Lower lobe of right lung (tissue), 2 donors: ENCODE measurements at regions not wholly inside any gene's neighbourhood (a gene's known extent, or its start where the extent isn't known, plus 50 kb on each side); places are given as distances from the start of the nearest gene placed in this dataset.
A peak's percentile ranks its signal among the peaks of the same experiment; 100 is the strongest.

Experiments
- ATAC-seq, 2 donors: fragments of 200-7000 bp; cut with Tn5 transposase; one replicate each; pipeline ENCODE4 v1.9.1; 2020 to 2022; ENCODE audit warnings: mild to moderate bottlenecking in 2 of 2, moderate library complexity in 2 of 2
- DNase-seq: peaks from one replicate; pipeline ENCODE4 v3.0.0-alpha.2; 2020
- H3K27ac ChIP-seq: fragments of 200-600 bp; one replicate; pipeline ENCODE4 v1.8.0; 2022
- H3K27me3 ChIP-seq: fragments of 200-600 bp; one replicate; pipeline ENCODE4 v1.8.0; 2022; ENCODE audit warnings: low read depth
- H3K36me3 ChIP-seq: fragments of 200-600 bp; one replicate; pipeline ENCODE4 v1.8.0; 2022; ENCODE audit warnings: mild to moderate bottlenecking
- H3K4me1 ChIP-seq: fragments of 200-600 bp; one replicate; pipeline ENCODE4 v1.8.0; 2022
- H3K4me3 ChIP-seq: fragments of 200-600 bp; one replicate; pipeline ENCODE4 v1.8.0; 2022; ENCODE audit warnings: mild to moderate bottlenecking
- H3K9me3 ChIP-seq: fragments of 200-600 bp; one replicate; pipeline ENCODE4 v1.8.0; 2022
- intact Hi-C: fragments of 100-400 bp; cut with DNase I; formaldehyde crosslinking; loops from one replicate; pipeline ENCODE4 v1.11.0; 2022
- TF ChIP-seq, protein P1 (sequence below): fragments of 200-600 bp; IDR thresholded peaks from one replicate; pipeline ENCODE4 v1.8.0; 2022; ENCODE audit warnings: antibody characterized with exemption, mild to moderate bottlenecking
- donor health status: DM: no; HTN: yes; CAD: no; lungs with severe emphysema.

- no peaks in the 10 kb centered on the region for H3K36me3 ChIP-seq
- H3K9me3 ChIP-seq, result no peaks in the 10 kb centered on the region
- no peak overlapping the region for H3K4me3 ChIP-seq
- no peak overlapping the region for H3K27ac ChIP-seq
- intact Hi-C loops, result no loop called here
- ATAC-seq, result no peak
- no peaks in the 10 kb centered on the region for H3K27me3 ChIP-seq
- peaks cover 14% of the 10 kb centered on the region for H3K4me1 ChIP-seq
- TF ChIP-seq, protein P1, sequence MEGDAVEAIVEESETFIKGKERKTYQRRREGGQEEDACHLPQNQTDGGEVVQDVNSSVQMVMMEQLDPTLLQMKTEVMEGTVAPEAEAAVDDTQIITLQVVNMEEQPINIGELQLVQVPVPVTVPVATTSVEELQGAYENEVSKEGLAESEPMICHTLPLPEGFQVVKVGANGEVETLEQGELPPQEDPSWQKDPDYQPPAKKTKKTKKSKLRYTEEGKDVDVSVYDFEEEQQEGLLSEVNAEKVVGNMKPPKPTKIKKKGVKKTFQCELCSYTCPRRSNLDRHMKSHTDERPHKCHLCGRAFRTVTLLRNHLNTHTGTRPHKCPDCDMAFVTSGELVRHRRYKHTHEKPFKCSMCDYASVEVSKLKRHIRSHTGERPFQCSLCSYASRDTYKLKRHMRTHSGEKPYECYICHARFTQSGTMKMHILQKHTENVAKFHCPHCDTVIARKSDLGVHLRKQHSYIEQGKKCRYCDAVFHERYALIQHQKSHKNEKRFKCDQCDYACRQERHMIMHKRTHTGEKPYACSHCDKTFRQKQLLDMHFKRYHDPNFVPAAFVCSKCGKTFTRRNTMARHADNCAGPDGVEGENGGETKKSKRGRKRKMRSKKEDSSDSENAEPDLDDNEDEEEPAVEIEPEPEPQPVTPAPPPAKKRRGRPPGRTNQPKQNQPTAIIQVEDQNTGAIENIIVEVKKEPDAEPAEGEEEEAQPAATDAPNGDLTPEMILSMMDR, result no peak
- DNase-seq, result no peak
Observed at GRCh38 chr1:201589186-201589585, 50.3 kb downstream of the NAV1 start.

GRCh38 chr1:201590474-201590873 lies 51.5 kb downstream of the NAV1 start:
- intact Hi-C loops, result no loop called here
- Histone ChIP-seq H3K4me1 (peaks cover 20% of the 10 kb centered on the region), H3K4me3 (no peak overlapping the region), H3K9me3 (no peaks in the 10 kb centered on the region), H3K36me3 (no peaks in the 10 kb centered on the region), H3K27me3 (no peaks in the 10 kb centered on the region), H3K27ac (no peak overlapping the region)
- ATAC-seq (no peak), DNase-seq (peak; percentile 28)
- TF ChIP-seq, protein P1, result no peak

DNA sequence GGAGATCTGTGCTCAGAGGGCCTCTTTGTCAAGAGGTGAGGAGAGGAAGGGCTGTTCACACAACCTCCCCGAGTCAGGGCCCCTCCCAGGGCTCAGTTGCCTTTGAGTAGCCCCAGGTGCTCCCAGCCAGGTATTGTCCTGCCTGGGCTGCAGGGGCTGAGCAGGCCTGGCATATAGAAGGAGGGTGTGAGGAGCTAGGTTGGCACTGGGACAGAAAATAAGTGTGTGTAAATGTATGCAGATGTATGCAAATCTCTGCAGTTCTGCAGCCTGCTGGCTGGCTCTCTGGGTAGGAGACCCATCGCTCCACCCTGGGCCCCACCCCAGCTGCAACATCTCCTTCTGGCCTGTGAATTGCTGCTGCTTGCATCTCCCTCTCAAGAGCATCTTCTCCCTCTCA lies 52.4 kb downstream of the NAV1 start:
- no peaks in the 10 kb centered on the region for H3K9me3 ChIP-seq
- DNase-seq (peak; percentile 18), ATAC-seq (no peak)
- no peak overlapping the region for H3K4me3 ChIP-seq
- no peaks in the 10 kb centered on the region for H3K36me3 ChIP-seq
- no peaks in the 10 kb centered on the region for H3K27me3 ChIP-seq
- intact Hi-C loops, result no loop called here
- H3K27ac ChIP-seq, result no peak overlapping the region
- TF ChIP-seq, protein P1, result no peak
- H3K4me1 ChIP-seq, result peaks cover 20% of the 10 kb centered on the region

DNA sequence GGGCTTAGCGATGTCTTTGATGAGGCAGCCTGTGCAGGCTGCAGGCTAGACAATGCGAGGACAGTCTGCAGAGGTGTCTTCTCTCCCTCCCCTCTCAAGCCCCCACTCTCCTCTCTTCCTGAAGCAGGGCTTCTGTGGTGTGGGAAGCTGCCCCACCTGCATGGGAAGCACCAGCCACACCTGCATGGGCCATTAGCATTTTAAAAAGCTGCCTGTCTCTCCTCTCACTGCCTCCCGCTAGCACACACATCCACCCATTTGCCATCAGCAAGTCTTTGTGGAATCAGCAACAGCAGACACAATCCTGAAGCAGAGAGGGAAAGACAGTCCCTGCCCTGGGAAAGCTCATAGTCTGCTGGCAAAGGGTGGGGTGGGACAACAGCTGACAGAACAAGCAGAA lies 53.1 kb downstream of the NAV1 start:
- peak; percentile 18 for DNase-seq
- Histone ChIP-seq H3K27ac (no peak overlapping the region), H3K4me1 (peaks cover 20% of the 10 kb centered on the region), H3K4me3 (no peak overlapping the region), H3K27me3 (no peaks in the 10 kb centered on the region), H3K36me3 (no peaks in the 10 kb centered on the region), H3K9me3 (no peaks in the 10 kb centered on the region)
- no peak for ATAC-seq
- intact Hi-C loops, result no loop called here
- TF ChIP-seq, protein P1, result no peak

DNA sequence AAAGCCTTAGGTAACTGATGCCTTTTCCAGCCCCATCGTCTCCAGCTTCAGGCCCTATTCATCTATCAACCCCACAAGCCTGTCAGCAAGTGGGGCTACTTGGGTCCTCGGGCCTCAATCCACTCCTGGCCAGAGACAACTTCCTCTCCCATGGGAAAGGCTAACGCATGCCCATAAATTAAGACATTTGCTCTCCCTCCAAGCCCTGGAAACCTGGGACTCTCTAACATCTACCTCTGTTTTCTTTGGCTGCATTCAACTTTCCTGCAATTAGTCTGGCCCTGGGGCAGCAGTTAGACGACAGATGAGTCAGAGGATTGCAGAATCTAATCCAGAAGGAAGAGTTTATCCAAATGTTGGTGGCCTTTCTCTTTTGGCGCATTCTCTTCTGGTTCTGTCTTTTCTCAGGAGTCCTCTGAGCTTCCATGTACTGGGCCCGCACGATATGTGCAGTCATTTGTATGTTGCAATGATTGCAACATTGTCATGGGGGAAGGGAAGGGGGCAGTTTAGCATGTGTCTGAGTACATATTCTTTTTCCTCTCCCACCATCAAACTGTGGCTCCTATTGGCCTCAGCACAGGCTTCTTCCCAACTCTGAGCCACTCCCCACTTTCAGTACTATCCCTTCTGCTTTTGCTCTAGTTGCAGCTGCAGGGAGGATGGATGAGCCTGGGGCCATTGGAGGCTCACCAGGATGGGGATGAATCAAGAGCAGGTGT lies 54.4 kb downstream of the NAV1 start:
- intact Hi-C loops, result no loop called here
- H3K27me3 ChIP-seq, result no peaks in the 10 kb centered on the region
- no peaks in the 10 kb centered on the region for H3K36me3 ChIP-seq
- no peak overlapping the region for H3K4me3 ChIP-seq
- H3K4me1 ChIP-seq, result peaks cover 33% of the 10 kb centered on the region
- DNase-seq (peak; percentile 34), ATAC-seq (peak in 1 of 2 donors; percentile 27)
- H3K9me3 ChIP-seq, result no peaks in the 10 kb centered on the region
- H3K27ac ChIP-seq, result no peak overlapping the region
- TF ChIP-seq, protein P1, result no peak
